ENCODE measurements at regions not wholly inside any gene's neighbourhood (a gene's known extent, or its start where the extent isn't known, plus 50 kb on each side); places are given as distances from the start of the nearest gene placed in this dataset.

DNA sequence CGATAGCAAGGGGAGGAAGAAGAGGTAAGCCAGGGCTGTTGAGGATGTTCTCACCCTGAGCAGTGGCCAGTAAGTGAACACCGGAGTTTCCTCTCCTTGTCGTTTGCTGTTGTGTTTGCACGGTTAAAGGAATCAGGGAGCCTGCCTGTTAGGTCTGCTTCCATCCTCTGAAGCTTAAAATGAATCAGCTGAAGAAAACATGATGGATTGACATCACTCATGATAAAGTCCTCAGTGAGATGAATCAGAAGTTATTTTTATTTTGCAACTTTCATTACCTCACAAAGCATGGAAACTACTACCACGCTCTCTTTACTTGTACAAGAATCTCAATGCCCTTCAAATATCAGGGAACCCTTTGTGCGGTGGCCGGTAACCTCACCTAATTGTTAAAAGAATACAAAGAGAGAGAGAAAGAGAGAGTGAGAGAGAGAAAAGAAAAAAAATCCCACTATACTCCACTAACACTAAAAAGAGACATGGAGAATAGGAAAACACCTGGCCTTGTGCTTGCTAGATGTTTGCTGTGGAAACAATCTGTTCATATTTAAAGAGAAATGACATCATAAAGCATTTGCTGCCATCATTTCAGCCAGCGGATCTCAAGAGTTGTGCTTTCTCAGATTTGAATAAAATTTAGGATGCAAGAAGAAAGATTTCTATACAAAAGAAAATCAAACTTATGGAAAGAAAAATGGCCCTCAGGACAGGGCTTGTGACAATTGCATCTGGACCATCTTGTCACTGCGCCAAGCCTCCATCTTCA is 441.6 kb upstream of the SALL1 start:
- DNase-seq (ENCODE audit: low read depth in 2 of 2), result no peak

- no peak for DNase-seq (ENCODE audit: low read depth in 2 of 2)
Observed at GRCh38 chr16:51592001-51592501, 441.0 kb upstream of the SALL1 start.

DNA sequence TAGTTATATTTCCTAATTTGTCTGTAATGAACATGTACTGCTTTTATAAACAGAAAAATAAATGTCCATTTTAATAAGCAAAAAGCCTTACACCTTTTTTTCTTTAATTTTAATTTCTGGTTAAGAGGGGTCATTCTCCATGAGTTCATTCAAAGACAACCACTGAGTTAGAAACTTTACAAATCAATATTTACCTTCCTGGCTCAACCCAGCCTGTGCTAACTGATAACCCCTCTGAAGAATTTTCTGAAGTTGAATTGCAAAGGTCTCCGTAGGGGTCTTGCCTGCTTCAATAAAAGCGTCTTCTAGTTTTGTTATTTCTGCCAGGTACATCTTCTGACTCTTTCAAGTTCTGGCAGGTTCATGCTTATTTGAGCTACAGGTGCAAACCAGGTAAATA is 440.4 kb upstream of the SALL1 start:
- DNase-seq (ENCODE audit: low read depth in 2 of 2), result no peak

GRCh38 chr16:51579652-51580360 is 428.7 kb upstream of the SALL1 start:
- DNase-seq (ENCODE audit: low read depth in 2 of 2), result no peak

GRCh38 chr16:51577621-51578303 is 426.7 kb upstream of the SALL1 start:
- DNase-seq (ENCODE audit: low read depth in 2 of 2), result no peak

DNA sequence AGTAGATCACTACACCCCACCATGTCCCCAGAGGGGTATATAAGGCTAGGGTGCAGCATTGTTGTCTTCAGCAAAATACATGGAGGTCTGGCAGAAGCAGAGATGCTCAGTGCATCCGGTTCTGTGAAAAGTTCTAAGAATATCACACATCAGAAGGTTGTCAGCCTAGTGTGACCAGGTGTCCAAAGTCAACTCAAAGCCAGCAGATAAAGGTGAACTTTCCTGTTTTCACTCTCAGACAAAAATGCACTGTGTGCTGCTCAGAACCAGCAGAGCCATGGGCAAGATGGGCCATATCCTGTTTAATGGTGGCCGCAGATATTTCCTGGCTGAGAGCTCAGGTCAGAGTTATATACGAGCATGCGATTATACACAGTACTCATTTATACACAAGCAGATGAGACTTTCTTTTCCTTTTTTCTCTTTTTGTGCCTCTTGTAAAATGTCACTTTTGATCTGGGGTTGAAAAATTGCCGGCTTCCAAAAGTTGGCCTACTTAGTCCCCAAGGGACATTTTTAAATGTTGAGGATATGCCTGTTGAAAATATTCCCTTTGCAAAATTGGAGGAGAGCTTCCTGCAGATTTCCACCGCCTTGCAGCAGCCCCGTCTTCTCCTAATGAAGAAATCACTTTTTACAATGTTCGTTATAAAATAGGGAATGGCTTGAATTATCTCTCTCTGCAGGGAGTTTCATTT is 425.6 kb upstream of the SALL1 start:
- no peak for DNase-seq (ENCODE audit: low read depth in 2 of 2)

- no peak for DNase-seq (ENCODE audit: low read depth in 2 of 2)
Observed at GRCh38 chr16:51573191-51573590, 422.1 kb upstream of the SALL1 start.

DNA sequence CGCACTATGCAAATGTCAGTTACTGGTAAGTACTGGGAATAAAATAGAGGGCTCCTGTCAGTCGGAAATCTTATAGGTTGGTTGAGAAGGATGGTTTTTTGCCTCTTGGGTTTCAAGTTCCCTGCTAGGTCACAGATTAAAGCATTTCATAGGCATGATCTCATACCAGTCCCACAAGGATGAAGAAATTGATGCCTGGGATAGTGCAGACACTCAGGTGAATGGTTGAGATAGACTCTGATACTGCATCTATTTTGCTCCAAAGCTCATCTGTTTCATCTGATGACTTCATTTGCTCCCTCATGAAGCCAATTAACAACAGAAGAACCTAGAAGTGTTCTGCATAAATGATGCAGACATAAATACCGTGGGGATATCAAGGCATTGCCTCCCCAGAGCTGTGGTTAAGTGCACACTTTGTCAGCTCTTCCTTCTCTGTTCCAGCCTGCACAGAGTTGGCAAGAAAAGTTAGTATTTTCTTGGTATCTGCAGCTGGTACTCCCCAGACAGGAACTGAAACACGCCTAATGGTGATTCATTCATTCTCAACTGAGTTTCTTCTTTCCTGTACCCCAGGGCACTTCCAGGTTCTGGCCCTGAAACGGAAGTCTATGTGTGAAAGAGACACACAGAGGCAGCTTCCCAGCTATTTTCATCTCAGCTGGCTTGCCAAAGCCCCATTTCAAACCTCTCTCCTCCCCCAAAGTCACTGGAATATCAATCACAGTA is 418.3 kb upstream of the SALL1 start:
- no peak for DNase-seq (ENCODE audit: low read depth in 2 of 2)

- DNase-seq (ENCODE audit: low read depth in 2 of 2), result no peak
Observed at GRCh38 chr16:51567911-51568310, 416.8 kb upstream of the SALL1 start.

DNA sequence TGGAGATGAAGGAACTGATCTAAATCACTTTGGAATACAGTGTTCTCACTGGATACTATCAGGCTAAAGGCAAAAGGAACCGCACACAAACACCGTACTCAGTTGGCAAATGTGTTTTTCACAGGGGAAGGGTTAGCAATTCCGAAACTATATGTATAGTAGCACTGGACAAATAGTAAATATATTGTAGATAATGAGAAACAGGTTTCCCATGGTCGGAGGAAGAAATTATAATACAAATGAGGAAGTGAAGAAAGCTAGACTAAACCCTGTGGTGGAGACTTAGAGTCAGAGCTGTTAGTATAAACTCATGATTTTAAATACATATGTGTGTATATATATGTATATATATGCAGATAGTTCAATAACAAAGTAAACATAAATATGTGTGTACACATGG is 414.1 kb upstream of the SALL1 start:
- DNase-seq (ENCODE audit: low read depth in 2 of 2), result no peak

- no peak for DNase-seq (ENCODE audit: low read depth in 2 of 2)
Observed at GRCh38 chr16:51562891-51563290, 411.8 kb upstream of the SALL1 start.

DNA sequence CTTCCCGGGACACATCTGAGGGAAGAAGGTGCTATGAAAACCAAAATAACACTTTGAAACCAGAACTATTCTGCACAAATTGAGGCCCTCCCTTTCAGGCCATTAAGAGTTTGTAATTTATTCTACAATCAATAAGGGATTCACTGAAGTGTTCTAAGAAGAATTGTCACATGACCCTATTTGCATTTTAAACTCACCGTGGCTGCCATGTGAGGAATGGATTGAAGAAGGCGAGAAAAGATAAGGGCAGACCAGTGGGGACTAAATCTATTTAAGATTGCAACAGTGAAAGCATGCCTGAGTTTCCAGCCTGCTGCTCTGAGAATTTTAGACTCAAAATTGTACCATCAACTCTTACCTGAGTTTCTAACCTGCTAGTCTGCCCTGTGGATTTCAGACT is 408.8 kb upstream of the SALL1 start:
- DNase-seq (ENCODE audit: low read depth in 2 of 2), result no peak

DNA sequence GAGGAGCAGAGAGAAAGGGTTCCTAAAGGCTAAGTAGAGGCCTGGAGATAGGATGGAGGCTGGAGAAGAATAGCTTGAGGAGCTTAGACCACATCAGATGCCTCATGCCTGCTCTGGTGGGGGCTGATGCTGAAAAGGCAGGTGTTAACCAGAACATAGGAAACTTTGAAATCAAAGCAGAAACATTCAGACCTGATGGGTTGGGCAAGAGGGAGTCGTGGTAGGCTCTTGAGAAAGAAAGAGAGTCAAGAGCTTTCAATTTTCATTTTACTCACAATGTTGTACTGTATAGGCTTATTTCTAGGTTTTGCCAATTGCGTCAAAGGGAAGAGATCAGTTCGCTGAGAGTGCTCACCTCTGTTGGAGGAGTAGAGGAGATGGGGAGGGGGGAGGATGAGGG is 406.6 kb upstream of the SALL1 start:
- DNase-seq (ENCODE audit: low read depth in 2 of 2), result no peak

- peak; percentile 91 for DNase-seq (ENCODE audit: low read depth in 2 of 2)
Observed at GRCh38 chr16:51556694-51557340, 405.7 kb upstream of the SALL1 start.

- no peak for DNase-seq (ENCODE audit: low read depth in 2 of 2)
Observed at GRCh38 chr16:51553910-51554309, 402.8 kb upstream of the SALL1 start.

- DNase-seq (ENCODE audit: low read depth in 2 of 2), result no peak
Observed at GRCh38 chr16:51553314-51553713, 402.2 kb upstream of the SALL1 start.

DNA sequence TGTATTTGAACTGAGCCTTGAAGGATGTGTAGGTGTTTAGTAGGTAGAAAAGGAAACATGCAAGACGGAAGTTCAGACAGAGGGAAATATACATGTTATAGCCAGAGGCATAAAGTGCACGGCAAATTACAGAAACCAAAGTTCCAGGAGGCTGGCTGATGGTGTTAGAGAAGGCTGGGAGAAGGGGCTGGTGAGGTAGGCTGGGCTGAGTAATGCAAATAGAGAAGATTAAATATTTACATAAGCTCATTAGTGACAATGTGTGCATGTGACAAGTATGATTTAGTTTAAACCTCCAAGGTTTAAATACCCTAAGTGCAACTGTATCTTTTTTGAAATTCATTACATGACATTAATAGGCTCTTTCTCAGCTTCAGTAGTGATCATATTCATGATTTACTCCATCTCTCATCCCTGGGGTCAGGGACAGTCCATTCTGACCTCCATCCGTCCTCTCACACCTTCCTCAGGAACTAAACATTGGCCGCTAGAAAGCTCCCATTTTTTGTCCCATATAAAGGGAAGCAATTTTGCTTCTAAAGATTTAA is 399.8 kb upstream of the SALL1 start:
- no peak for DNase-seq (ENCODE audit: low read depth in 2 of 2)

DNA sequence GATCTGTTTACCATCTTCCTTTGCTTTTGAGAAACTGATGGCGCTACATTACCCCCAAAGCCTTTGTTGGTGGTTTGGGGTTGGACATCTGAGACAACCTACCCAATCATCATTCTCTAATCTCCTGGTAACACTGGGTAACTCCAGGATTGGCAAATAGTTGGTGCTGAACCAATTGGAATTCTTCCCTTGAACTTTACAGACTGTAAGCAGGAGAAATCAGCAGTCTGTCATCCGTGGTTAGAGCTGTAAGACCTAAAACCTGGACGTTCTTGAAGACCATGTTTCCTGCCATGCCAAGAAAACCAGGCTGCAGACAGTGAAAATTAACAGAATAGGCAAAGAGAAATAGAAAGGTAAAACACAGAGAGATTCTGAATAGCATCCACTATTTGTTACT is 398.8 kb upstream of the SALL1 start:
- no peak for DNase-seq (ENCODE audit: low read depth in 2 of 2)

DNA sequence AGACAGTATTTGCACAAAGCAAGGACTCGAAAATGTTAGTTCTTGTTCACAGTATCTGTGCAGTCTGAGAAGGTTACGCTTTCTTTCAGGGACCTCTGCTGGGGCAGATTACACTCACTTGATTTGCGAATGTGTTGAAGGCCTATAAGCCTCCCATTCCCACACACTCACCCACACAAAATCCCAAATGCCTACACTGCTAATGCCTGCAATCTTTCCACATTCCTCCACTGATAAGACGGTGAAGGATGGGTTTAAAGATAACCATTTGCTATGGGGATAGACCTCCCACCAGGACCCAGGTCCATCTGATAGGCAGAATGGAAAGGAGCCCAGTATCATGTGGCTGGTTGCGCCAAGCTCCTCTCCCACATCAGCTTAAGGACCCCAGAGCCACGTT is 394.9 kb upstream of the SALL1 start:
- DNase-seq (ENCODE audit: low read depth in 2 of 2), result no peak

GRCh38 chr16:51544851-51545467 is 393.9 kb upstream of the SALL1 start:
- DNase-seq (ENCODE audit: low read depth in 2 of 2), result no peak
